Smooth muscle cell of the brain vasculature (primary cell): ENCODE measurements at regions not wholly inside any gene's neighbourhood (a gene's known extent, or its start where the extent isn't known, plus 50 kb on each side); places are given as distances from the start of the nearest gene placed in this dataset.

Experiments
- DNase-seq: peaks from one replicate; pipeline ENCODE4 v3.0.0-alpha.2; 2012; ENCODE audit warnings: low read depth, low spot score

DNA sequence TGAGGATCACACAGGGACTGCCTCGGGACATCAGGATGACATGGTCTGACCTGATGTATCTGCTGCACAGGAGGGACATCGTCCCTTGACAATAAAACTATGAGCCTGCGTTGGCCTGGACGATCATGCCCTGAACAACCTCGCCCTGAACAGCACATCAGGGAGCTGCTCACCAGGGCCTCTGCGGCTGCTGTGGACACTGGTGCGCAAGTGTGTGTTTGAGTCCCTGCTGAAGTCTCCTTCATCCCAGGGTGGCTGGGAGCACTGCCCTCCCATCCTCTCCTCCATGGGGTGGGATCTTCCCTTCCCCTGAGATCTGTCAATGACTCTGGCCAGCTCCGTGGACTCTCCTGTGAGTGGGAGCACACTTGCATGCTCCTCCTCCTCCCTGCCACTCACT lies 257.8 kb downstream of the RBFOX3 start:
- DNase-seq: no peak

DNA sequence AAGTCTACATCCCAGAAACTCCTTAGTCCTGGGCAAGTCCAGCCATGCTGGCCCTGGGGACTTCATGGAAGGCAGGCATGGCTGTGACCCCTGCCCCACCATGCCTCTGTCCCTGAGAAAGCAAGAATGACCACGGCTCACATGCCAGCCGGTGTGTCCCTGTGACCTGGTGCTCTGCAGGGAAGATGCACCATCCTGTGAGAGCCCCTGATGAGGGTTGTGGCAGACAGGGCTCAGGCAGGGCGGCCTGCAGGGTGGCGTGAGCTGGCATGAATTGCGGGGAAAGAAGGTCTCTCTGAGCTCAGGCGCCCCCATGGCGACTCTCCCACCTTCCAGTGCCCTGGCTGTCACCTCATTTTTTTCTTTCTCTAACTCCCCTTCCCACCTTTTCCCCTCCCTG lies 260.3 kb downstream of the RBFOX3 start:
- DNase-seq: no peak

DNA sequence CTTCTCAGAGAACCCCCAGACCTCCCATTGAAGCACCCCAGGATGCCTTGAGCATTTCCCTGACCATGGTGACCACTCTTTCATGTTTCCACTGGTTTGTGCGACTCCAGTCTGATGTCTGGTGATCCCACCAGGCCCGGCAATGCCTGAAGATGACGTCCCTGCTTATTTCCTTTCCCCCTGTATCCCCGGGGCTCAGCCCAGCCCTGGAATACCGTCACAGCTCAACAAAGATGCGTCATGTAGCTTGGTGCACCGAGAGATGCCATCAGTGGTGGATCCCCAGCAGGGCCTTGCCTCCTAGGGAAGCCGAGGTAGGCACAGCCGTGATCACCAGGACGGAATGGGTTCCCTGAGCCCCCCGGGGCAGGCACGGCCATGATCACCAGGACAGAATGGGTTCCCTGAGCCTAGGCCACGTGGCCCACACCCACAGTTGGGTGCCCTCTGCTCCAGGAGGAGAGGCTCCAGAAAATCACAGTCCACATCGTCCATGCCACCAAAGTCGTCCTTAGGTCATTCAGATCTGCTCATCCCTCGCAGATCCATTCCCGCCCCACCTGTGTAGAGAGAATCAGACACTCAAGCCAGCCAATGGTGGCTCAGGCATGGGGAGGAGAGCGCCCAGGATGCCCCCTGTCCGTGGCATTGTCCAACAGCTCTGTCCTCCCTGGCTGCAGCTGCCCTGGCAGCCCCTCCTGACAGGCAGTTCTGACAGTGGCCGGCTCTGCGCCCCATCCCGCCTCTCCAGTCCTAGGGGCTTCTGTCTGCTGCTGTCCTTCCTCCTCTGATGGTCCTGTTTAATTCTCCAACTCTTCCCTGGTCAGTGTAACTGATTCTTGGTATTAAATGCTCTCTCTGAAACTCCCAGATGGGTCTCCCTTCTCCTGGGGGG lies 261.1 kb downstream of the RBFOX3 start:
- DNase-seq: no peak

- DNase-seq: no peak
Observed at GRCh38 chr17:79342376-79342775, 267.8 kb downstream of the ENGASE start.

- no peak for DNase-seq
Observed at GRCh38 chr17:79341816-79342215, 267.2 kb downstream of the ENGASE start.

DNA sequence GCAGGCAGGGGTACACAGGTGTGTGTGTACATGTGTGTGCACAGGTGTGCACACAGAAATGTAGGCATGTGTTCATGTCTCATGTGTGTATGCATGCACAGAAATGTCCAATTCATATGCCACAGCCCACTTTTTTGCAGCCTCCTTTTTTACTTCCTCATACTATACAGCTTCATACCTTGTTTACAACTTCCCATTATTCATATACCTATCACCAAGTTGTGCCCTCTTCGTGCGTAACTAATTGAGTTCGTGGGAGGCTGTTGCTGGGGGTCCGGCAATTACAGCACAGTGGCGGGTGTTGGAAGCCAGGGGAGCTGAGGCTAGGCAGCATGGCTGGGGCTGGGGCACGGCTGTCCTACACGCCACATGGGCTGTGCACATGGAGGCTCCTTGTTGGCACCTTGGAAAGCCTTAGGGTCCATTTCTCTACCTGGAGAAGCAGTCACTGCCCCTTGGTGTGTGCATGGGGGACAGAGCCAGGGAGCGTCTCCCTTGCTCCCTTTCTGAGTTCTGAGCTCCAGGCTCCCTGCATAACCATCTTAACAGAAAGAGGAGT lies 266.7 kb downstream of the ENGASE start:
- DNase-seq: no peak

GRCh38 chr17:79340333-79341221 lies 266.0 kb downstream of the ENGASE start:
- no peak for DNase-seq

GRCh38 chr17:79339321-79339720 lies 264.7 kb downstream of the ENGASE start:
- no peak for DNase-seq

DNA sequence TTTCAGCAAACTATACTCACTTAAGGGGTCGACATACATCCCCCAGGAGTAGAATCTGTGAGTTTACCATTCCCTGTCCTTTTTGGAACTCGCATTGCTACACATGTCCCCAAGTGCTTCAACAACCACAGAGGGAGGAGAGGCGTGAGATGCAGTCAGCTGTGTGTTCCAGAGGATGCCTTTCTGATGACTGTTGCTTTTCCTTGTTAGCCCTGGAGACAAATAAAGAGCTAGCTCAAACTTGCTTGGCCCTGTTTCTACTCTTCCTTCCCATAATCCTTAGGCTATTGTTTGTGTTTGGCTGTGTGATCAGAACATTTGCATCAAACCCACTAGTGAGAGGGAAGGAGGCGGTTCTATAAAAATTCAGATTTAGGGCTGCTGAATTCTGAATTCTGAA lies 264.0 kb downstream of the ENGASE start:
- no peak for DNase-seq

DNA sequence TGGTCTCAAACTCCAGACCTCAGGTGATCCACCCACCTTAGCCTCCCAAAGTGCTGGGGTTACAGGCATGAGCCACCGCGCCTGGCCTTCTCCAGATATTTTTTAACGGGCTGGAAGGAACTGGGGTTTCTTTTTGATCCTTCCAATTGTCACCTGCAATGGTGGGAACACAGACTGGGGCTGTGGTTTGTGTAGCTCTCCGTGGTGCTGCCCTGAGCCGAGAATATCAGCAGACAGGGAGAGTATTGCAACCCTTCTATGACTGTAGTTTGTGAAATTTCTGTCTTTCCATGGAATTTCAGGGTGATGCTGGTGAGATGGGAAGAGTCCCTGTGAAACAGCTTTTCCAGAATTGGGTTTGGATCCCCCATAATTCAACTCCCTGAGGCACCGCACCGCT lies 263.5 kb downstream of the ENGASE start:
- DNase-seq: no peak

- DNase-seq: no peak
Observed at GRCh38 chr17:79337053-79337452, 262.4 kb downstream of the ENGASE start.

DNA sequence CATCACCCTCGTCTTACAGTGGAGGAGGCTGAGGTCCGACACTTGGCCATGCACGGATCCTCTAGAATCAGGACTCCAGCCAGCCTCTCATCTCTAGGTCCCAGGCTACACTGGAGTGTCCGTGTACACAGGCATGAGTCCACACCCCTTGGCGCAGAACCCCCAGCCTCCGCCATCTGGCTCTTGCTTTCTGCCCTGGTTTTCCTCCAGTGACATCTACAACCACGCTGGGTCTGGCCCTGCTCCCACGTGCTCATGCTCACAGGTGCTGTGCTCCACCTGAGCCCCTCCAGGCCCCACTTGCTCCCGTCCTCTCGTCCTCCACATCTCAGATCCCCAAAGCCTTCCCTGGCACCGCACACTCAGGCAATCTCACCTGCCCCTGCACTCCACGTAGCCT lies 260.8 kb downstream of the ENGASE start:
- no peak for DNase-seq

DNA sequence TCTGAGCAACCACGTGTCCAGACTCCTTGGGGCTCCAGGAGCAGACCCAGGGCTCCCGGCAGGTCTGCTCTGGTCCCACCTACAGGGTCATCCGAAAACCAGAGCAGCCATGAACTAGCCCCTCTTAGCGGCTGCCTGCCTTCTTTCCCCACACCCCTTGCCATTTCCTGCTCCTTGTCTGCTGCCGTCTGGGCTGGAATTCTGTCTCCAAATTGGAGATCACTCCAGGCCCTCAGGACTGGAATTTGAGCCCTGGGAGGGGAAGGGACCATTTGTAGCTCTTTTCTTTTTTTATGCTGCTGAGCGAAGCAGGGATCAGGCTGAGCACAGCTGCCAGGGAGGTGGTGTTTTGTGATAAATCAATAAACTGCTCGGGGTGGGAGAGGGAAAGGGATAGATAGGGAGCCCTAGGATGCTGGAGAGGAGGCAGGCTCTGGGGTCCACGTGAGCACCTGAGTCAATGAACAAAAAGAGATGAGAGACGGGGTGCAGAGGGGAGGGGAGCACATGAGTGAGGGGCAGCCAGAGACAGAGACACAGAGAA lies 257.5 kb downstream of the ENGASE start:
- no peak for DNase-seq

GRCh38 chr17:79331492-79331891 lies 256.9 kb downstream of the ENGASE start:
- DNase-seq: no peak

GRCh38 chr17:79330696-79331095 lies 256.1 kb downstream of the ENGASE start:
- no peak for DNase-seq

- DNase-seq: no peak
Observed at GRCh38 chr17:79330229-79330628, 255.6 kb downstream of the ENGASE start.

GRCh38 chr17:79326814-79327213 lies 252.2 kb downstream of the ENGASE start:
- no peak for DNase-seq

DNA sequence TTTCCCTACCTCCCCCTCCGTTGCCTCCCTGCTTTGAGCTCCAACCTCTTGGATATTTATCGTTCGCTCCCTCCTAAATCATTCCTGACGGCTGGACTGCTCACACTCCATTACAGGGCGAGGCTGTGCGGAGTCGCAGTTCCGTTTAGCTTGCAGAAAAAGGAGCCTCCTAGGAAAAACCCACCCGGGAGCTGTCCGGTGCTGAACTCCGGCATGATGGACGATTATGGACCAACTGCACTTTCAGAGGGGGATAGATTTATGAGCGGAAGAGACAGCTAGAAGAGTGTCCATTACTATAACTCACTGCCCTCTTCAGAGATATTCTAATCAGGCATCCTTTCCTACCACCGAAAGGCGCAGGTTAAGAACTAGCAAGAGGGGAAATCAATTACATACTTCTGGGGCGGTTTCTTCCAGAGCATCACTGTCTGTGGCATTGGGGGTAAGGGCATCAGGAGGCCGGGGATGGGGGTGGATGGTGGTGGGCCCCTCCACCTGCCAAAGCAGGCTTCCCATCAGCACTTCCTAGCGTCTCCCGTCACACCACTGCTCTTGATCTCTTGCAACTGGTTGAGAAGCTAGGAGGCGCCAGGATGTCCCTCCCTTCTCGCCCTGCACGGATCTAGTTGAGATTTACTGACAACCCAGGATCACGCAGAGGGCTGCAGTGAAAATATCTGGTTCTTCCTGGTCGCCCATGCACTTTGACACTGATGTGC lies 251.2 kb downstream of the ENGASE start:
- DNase-seq: peak; percentile 2

- no peak for DNase-seq
Observed at GRCh38 chr17:79324194-79324593, 249.6 kb downstream of the ENGASE start.

- no peak for DNase-seq
Observed at GRCh38 chr17:79323566-79323965, 248.9 kb downstream of the ENGASE start.
